ENCODE measurements at regions not wholly inside any gene's neighbourhood (a gene's known extent, or its start where the extent isn't known, plus 50 kb on each side); places are given as distances from the start of the nearest gene placed in this dataset.
"Not testable (repeated sequence)": the region's sequence is repeated elsewhere in the genome, so short reads cannot be mapped to it uniquely, and the experiment has no call there.

DNA sequence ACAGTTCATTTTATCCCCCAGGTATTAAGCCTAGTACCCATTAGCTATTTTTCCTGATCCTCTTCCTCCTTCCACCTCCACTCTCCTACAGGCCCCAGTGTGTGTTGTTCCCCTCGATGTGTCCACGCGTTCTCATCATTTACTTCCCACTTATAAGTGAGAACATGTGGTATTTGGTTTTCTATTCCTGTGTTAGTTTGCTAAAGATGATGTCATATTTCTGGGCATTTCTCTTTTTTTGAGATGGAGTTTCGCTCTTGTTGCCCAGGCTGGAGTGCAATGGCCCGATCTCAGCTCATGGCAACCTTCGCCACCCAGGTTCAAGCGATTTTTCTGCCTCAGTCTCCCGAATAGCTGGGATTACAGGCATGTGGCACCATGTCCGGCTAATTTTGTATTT is 934.0 kb downstream of the TRAM1L1 start:
- not testable (repeated sequence) for DNase-seq (ENCODE audit: low spot score); FAIRE-seq

DNA sequence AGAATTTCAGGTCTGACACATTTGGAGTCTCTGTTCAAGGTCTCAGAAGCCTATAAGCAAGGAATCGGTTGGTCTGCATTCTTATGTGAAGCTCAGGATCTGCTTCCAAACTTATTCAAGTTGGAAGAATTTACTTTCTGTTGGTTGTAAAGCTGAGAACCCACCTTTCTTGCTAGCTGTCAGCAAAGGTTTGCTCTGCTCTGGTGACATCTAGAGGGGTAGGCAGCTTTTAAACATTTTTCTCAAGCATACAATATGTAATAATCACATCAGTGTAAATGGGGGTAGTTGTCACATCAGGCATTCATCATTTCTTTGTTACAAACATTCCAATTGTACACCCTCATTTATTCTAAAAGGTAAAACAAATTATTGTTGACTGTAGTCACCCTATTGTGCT is 935.2 kb downstream of the TRAM1L1 start:
- no peak for DNase-seq (ENCODE audit: low spot score)

DNA sequence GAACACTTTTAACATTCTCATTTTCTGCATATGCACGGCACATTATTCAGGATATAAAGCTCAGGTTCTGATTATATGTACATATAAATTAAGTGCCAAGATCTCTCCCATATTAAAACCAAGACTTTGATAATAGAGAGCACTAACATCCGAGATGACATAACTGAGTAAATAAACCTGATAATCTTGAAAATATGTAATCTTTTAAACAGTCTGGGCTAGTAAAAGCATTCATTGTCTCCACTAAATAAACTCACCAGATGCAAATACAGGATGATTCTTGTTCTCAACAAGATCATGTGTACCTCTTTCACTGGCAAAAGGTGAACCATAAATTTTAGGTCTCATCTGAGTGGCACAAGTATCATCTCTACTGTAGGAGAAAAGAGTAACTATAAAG is 942.2 kb downstream of the TRAM1L1 start:
- FAIRE-seq (no peak), DNase-seq (ENCODE audit: low spot score) (no peak)

More for the DNA sequence above, 935.2 kb downstream of the TRAM1L1 start:
- no peak for FAIRE-seq

DNA sequence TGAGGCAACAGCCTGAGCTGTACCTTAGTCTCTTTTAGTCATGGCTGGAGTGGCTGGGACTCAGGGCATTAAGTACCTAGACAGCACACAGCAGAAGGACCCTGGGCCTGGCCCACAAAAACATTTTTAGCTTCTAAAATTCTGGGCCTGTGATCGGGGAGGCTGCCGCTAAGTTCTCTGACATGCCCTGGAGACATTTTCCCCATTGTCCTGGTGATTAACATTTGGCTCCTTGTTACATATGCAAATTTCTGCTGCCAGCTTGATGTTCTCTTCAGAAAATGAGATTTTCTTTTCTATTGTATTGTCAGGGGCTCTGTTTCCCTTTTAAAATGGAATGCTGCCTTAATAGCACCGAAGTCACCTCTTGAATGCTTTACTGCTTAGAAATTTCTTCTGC is 952.4 kb downstream of the TRAM1L1 start:
- no peak for FAIRE-seq

DNA sequence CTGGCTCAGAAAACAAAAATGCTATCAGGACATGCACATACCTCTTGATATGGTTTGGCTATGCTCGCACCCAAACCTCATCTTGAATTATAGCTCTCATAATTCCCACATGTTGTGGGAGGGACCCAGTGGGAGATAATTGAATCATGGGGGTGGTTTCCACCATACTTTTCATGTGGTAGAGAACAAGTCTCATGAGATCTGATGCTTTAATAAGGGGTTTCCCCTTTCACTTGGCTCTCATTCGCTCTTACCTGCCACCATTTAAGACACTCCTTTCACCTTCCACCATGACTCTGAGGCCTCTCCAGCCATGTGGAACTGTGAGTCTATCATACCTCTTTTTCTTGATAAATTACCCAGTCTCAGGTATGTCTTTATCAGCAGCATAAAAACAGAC is 958.6 kb downstream of the TRAM1L1 start:
- DNase-seq (ENCODE audit: low spot score) (no peak), FAIRE-seq (no peak)

More for the DNA sequence above, 952.4 kb downstream of the TRAM1L1 start:
- DNase-seq (ENCODE audit: low spot score) = no peak

DNA sequence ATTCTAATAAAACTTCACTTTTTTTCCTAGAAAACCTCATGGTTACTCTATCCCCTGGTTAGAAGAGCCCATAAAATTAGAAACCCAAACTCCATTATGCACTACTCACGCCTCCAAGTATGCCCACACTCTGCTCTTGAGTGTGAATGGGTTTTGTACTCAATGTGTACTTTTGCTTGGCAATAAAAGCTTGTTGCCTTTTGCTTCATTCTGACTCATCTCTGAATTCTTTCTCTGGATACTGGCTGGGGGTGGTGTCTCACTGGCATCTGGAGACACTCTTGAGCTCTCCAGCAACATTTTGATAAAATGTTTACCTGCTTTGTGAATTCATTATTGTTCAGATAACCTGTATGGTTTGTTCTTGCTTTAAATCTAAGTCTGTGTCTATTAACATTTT is 963.3 kb downstream of the TRAM1L1 start:
- no peak for FAIRE-seq
- no peak for DNase-seq (ENCODE audit: low spot score)

DNA sequence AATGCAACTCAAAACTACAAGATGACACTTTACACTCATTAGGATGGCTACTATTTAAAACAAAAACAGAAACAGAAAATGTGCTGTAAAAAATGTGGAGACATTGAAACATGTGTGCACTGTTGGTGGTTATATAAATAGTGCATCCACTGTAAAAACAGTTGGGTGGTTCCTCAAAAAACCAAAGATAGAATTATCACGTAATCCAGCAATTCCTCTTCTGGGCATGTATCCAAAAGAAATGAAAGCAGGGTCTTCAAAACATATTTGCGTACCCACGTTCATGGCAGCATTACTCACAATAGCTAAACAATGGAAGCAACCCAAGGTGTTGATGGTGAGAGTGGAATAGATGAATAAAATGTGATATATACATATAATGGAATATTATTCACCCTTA is 967.2 kb downstream of the TRAM1L1 start:
- no peak for DNase-seq (ENCODE audit: low spot score)
- no peak for FAIRE-seq

DNA sequence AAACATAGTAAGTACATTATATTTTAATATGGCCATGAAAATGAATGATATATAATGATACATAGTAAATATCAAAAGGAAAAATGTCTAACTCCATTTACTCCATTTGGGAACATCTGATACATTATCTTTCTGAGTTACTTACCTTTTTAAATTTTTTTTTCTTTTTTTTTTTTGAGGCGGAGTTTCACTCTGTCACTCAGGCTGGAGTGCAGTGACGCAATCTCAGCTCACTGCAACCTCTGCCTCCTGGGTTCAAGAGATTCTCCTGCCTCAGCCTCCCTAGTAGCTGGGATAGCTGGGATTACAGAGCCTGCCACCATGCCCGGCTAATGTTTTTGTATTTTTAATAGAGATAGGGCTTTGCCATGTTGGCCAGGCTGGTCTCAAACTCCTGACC is 972.5 kb downstream of the TRAM1L1 start:
- FAIRE-seq; DNase-seq (ENCODE audit: low spot score): not testable (repeated sequence)

DNA sequence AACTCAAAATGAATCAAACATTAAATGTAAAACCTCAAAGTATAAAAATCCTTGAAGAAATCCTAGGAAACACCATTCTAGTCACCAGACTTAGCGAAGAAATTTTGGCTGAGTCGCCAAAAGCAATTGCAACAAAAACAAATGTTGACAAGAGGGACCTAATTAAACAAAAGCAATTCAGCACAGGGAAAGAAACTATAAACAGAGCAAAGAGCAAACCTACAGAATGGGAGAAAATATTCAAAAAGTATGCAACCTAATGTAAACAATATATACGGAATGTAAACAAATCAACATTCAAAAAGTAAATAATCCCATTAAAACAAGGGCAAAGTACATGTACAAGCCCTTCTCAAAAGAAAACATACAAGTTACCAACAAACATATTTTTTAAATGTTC is 974.7 kb downstream of the TRAM1L1 start:
- FAIRE-seq = no peak
- no peak for DNase-seq (ENCODE audit: low spot score)

DNA sequence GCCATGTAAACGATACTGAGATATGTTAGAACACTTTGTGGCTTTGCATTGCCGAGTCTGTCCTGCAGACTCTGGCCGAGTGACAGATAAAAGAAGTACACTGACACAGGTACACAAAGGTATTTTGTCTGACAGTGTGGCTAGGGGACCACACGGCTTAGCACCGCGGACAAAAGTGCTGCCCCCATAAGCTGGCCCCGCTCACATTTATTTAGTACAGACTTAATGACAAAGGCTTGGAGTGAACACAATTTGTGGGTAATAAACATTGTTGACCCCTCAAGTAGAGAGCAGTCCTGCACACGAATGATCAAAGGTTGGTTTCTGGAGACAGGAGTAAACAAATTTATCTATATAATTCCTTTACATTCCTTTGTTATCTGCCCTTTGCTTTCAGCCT is 976.8 kb downstream of the TRAM1L1 start:
- FAIRE-seq = no peak
- DNase-seq (ENCODE audit: low spot score) = no peak

DNA sequence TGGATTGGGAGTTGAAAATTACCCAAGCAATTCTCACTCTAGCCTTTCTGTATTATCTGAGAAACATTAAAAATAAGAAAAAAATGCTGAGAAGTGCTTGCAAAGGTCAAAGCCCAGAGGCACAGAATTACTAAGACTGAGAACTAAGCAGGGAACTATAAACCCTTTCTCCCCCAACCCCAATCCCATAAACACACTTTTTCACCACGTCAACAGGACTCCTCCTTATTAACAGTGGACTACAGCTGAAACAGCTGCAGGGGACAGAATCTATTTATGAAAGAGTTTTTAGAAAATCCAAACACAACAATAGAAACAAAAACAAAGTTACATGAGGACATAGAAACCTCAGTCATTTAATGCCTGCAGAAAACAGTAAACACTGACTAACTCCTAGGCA is 984.1 kb downstream of the TRAM1L1 start:
- DNase-seq (ENCODE audit: low spot score) (no peak), FAIRE-seq (no peak)

DNA sequence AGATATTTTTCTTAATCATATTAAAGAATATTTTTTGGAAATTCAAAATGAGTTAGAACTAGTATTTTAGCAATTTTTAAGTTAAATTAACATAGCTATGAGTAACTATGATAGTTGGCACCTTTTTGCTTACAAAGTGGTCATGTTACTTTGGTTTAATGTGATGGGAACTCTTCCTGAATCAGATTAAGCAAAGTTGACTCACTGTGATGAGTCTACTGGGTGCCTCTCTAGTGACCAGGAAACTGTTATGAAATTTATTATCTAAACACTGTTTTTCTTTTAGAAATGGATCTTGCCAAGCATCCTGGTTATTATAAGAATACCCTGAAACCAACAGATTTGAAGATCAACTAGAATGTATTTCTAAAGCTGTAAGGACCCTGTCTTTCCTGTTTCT is 985.8 kb downstream of the TRAM1L1 start:
- DNase-seq (ENCODE audit: low spot score) (no peak), FAIRE-seq (no peak)

DNA sequence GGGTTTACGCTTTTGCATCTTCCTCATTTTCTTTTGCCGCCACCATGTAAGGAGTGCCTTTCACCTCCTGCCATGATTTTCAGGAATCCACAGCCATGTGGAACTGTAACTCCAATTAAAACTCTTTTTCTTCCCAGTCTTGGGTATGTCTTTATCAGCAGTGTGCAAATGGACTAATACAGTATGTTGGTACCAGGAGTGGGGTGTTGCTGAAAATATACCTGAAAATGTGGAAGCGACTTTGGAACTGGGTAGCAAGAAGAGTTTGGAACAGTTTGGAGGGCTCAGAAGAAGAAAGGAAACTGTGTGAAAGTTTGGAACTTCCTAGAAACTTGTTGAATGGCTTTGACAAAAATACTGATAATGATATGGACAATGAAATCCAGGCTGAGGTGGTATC is 983.9 kb upstream of the NDST4 start:
- DNase-seq (ENCODE audit: low spot score); FAIRE-seq: not testable (repeated sequence)

DNA sequence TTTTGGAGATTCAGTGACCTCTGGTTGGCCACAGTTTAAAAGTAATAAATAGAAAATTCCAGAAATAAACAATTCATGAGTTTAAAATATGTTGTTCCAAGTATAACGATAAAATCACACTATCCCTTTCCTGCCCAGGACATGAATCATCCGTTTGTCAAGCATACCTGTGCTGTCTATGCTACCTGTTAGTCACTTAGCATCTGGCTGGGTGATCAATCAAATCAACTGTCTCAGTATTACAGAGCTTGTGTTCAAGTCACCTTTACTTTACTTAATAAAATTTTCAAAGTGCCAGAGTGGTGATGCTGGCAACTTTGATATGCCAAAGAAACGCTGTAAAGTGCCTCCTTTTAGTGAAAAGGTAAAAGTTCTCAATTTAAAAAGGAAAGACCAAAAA is 979.5 kb upstream of the NDST4 start:
- FAIRE-seq = no peak

DNA sequence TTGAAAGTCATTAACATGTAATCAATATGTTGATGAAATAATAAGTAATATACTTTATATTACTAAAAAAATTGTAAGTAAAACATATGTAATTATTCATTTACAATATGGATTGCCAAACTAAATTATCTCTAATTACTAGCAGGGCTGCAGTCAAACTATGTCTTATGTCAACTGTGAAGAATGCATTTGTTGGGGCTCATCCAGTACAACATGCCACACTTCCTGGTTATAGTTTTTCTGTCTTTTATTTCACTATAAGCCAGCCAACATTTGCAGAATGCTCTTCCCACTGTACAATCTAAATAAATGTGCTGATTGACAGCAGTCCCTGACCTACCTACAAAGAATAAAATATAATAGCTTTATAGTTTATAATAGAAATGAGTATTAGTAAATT is 975.4 kb upstream of the NDST4 start:
- DNase-seq (ENCODE audit: low spot score) (no peak), FAIRE-seq (no peak)

More for the DNA sequence above, 979.5 kb upstream of the NDST4 start:
- DNase-seq (ENCODE audit: low spot score) = no peak

DNA sequence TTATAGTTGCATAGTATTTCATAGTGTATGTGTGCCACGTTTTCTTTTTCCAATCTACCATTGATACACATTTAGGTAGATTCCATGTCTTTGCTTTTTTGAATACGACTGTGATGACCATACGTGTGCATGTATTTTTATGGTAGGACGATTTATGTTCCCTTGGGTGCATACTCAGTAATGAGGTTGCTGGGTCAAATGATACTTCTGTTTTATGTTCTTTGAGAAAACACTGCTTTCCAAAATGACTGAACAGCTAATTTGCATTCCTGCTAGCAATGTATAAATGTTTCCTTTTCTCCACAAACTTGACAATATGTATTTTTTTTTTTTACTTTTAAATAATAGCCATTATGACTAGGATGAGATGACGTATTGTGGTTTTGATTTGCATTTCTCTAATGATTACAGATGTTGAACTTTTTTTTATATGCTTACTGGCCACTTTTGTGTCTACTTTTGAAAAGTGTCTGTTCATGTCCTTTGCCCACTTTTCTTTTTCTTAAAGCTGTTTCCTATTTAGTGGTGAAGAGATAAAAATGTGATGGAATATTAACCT is 969.5 kb upstream of the NDST4 start:
- no peak for FAIRE-seq
- no peak for DNase-seq (ENCODE audit: low spot score)

DNA sequence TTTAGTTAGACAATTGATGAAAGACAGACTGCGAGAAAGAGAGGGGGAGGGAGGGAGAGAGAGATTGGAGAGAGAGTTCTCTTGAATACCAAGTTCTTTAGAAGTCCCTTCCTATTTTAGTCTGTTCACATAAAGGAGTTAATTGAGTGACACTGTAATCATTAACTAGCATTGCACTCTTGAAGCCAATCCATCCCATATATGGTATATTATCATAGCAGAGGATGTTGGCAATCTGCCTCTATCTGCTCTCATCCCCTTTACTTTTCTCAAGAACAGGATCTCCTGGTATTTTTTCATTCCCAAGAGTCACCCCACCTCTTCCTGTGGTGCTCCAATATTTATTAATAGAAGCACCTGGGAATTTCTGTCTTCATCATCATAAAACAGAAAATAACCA is 959.6 kb upstream of the NDST4 start:
- no peak for DNase-seq (ENCODE audit: low spot score)
- FAIRE-seq = no peak

DNA sequence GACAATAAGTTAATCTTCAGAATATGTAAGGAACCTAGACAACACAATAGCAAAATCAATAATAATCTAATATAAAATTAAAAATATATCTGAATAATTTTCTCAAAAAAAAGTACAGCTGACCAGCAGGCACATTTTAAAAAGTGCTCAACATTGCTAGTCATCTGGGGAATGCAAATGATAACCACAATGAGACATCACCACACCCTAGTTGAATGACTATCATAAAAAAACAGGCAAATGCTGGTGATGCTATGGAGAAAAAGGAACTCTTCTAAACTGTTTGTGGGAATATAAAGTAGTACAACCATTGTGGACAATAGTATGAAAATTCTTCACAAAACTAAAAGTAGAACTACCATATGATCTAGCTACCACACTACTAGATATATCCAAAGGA is 956.9 kb upstream of the NDST4 start:
- FAIRE-seq (no peak), DNase-seq (ENCODE audit: low spot score) (no peak)

DNA sequence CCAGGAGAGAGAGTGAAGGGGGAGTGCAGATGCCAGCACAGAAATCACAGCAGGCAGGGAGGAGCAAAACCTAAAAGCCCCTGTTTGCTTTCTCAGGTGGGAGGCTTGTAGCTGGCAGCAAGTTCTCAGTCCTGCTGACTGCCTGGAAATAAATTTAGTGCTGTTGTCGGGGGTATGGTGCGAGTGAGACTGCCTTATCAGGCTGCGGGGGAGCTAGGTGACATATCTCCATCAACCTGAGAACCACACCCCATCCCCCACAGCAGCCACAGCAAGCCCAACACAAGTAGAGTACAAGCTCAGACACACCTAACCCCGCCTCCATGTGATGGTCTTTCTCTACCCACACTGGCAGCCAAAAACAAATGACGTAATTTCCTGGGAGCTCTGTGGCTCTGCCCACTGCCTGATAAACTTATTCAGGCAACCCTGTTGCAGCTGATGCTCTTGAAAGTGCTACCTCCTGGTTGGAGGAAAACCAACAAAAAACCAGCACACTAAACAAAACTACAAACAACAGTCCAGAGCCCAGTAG is 953.4 kb upstream of the NDST4 start:
- DNase-seq (ENCODE audit: low spot score) (no peak), FAIRE-seq (no peak)

DNA sequence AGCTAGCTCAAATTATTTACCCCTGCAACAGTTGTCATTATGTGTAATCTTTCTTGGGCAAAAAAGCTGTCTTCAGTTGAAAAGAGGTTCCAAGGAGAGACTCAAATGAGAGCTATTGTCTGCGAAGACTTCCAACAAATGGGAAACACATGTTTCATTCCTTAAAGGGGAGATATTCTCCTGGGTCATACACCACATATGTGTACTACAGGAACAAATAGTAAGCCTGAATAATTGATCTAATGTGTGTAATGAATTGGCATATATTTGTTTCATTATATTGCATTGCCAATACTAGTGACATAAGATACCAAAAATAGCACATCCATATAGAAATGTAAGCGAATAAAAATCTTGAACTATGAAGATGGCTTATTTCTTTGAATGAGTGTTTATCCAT is 950.9 kb upstream of the NDST4 start:
- FAIRE-seq (no peak), DNase-seq (ENCODE audit: low spot score) (no peak)

DNA sequence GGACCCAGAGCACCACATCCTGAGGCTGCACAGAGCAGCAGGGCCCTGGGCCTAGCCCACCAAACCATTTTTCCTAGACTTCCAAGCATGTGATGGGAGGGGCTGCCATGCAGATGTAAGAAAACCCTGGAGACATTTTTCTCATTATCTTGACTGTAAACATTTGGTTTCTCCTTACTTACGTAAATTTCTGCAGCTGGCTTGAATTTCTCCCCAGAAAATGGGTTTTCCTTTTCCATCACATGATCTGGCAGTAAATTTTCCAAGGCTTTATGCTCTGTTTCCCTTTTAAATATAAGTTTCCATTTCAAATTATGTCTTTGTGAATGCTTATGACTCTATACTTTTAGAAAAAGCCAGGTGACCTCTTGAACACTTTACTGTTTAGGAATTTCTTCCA is 945.9 kb upstream of the NDST4 start:
- FAIRE-seq = no peak
- DNase-seq (ENCODE audit: low spot score) = no peak

DNA sequence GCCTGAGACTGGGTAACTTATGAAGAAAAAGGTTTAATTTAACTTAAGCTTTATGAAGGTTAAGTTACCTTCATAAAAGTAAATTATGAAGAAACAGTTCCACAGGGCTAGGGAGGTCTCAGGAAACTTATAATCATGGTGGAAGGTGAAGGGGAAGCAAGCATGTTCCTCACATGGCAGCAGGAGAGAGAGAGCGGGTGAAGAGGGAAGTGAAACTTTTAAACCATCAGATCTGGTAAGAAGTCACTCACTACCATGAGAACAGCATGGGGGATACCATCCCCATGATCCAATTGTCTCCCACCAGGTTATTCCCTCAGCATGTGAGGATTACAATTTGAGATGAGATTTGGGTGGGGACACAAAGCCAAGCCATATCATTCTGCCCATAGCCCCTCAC is 944.7 kb upstream of the NDST4 start:
- no peak for DNase-seq (ENCODE audit: low spot score)
- no peak for FAIRE-seq

DNA sequence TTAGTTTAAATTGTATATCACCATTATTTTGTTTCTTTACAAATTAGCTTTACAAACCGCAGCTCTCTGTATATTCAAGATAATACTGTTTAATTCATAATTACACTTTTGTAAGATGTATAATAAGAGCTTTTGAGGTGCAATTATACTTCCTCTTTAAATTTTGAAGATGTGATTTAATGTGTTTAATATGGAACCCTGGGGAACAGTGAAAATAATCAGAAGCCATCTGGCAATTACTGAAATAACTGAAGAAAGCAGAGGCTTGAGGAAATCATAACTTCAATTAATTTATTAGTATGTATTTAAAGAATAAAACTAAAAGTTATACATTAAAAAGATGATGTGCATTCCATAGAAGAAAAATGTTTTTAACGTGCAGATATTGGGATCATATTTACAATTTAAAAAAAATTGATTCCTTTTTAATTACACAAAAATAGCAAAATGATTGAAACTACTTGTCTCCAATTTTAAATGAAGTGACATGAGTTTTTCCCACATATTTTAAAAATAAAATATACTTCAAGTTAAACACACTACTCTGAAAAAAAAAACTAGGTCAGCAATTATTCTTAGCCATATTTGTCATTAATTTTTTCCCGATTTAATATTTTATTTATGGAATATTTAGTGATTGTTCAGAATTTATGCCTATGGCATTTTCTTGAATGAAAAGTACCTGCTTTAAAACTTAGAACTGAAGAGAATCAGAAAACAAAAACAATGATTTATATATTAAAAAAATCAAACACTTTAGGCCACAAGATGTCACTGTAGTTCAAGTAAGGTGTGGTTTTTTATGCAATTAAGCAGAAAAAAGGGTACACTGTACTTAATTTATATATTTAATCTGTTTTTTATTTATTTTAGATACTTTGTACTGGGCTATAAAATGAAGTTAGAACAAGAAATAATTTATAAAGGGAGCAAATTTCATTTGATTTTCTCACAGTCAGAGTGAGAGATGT is 942.7 kb upstream of the NDST4 start:
- no peak for DNase-seq (ENCODE audit: low spot score)
- peak; percentile 26 for FAIRE-seq

Data from RCC 7860 (cell line).